ENCODE measurements at regions not wholly inside any gene's neighbourhood (a gene's known extent, or its start where the extent isn't known, plus 50 kb on each side); places are given as distances from the start of the nearest gene placed in this dataset.

DNA sequence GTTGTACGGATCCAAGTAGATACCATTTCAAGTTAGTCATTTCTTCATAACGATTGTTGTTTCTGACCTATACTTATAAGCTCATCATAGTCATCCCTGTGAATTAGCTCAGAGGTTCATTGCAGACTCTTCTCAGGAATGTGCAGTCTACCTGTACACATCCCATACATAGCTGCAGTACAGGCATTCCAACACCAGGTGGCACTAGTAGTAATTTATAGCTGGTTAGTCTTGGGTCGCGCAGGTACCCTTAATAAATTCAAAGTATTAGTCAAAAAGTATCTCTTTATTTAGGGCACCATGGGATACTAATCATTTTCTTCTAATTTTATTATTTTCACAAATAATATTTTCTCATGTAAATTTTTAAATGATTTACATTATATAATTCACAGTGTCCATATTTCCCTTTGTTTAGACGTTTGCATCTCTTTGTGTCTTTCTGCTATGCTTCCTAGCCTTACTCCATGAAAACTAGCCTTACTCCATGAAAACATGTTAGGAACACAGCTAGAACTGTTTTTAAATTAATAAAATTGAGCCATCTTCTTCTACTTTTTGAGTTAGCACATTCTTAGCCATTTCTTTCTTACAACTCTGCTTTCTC lies 128.6 kb upstream of the FAM83B start:
- DNase-seq (ENCODE audit: low read depth in 2 of 2): peak in 1 of 2 donors; percentile 4

DNA sequence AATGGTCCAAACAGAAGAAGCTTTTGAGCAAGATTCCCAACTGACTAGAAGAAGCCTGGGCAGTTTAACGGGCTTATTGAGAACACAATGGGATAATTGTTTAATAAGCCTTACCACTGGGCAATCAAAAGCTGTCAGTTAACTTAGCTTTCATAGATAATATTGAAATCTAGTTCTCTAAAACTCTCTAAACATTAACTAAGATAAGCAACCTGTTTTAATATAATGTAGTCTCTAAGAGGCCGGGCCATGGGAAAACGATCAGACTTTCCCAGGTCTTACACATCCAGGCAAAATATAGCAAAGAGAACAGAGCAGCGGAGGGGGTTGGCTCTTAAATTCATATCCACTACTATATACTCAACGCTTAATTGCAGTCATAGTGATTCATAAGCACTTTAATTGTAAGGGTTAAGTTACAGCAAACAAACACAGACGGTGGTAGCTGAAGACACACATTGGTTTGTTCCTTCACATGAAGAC lies 128.0 kb upstream of the FAM83B start:
- no peak for DNase-seq (ENCODE audit: low read depth in 2 of 2)

DNA sequence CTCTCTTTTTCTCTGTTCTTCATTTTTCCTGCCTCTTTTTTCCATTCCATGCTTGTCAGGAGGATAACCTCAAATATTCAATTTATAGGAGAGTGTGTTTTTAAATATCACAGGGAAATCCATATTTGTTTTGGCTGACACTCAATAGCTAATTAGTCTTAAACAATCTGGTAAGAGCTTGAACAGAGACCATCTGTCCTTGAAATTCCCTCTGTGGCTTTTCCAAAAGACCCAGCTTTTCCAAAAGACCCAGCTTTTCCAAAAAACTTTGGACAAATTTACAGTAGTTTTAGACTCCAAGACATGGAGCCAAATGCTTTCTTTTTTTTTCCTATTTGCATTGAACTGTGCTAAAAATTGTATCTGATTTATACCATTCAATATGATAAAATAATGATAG lies 127.4 kb upstream of the FAM83B start:
- DNase-seq (ENCODE audit: low read depth in 2 of 2): no peak

DNA sequence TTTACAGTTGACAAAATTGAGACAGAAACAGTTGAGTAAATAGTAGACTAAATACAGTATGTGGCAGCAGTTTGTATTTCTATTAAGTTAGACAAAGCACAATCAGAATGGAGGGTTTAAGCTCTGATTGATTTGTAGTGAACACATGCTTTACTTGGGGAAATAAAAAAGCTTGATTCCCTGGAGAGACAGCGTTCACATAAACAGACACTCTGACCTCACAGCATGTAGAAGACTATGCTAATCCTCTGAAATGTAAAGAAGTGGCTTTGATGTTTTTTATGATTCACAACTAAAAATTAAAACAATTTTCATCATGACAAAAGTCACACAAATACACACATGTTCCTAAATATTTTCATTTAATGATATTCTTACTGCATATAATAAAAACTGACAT lies 126.9 kb upstream of the FAM83B start:
- DNase-seq (ENCODE audit: low read depth in 2 of 2): no peak

DNA sequence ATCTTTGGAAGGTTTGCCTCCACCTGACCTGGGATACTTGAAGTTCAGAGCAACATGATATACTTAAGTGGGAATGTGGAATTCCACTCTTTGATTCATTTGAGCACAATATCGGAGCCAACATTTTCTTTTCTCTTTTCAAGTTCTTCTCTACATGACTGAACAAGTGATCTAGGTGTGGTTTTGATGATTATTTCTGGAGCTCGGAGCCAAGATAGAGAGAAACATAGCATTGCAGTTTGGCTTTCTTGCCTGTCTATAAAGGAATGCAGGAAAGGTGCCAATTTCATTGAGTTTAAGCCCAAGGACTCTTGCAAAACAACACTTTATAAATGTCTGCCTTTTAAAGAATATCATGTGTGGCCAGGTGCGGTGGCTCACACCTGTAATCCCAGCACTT lies 124.2 kb upstream of the FAM83B start:
- no peak for DNase-seq (ENCODE audit: low read depth in 2 of 2)

DNA sequence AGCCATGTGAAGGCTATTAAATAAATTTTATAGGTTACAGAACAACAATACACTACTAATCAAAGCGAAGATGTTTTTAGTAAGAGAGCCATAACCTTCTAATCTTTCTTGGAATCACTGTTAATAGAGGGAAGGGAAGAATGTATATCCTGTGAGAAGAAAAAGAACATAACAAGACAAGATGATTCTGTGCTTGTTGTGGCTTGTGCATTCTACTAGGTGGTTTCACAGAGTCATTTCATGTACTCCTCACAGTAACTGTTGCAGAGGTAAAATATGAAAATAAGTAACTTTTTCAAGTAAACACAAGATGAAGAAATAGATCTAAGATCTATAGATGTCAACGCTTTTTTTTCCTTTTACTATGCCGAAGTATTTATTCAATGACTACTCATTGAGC lies 116.9 kb upstream of the FAM83B start:
- no peak for DNase-seq (ENCODE audit: low read depth in 2 of 2)

- DNase-seq (ENCODE audit: low read depth in 2 of 2): no peak
These were observed 115.6 kb upstream of the FAM83B start for GRCh38 chr6:54730767-54731630.

DNA sequence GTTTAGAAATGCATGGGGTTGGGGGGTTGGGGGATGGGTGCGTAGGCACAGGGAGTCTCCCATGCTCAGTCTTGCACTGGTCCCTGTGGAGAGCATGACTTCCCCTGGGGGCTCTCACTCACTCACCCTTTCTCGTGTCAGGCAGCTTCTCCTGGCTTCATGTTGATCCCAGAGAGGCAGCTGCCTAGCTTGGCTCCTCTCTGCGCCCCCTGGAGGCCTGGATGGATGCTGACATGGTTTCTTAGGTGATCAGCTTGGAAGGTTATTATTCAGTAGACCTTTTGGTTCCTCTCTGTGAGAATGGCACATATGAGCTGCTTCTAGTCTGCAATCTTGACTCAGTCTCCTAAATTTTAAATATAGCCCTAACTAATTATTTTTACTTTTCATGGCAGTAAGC lies 109.3 kb upstream of the FAM83B start:
- no peak for DNase-seq (ENCODE audit: low read depth in 2 of 2)

DNA sequence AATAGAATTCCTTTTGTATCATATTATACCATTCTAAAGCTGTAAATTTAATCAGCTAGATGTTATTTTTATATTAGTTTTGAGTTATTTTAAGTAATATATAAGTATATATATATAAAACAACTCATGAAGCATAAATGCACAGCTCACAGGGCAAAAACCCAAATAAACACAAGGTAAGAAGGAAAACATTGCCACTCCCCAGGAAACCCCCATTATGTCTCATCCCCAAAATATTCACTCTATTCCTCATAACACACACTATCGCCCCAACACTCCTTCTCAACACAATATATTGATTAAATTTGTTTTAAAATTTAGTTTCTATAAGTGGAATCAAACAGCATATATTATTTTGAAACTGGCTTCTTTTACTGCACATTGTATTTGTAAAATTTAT lies 98.6 kb upstream of the FAM83B start:
- DNase-seq (ENCODE audit: low read depth in 2 of 2): no peak

GRCh38 chr6:54754406-54754805 lies 92.2 kb upstream of the FAM83B start:
- no peak for DNase-seq (ENCODE audit: low read depth in 2 of 2)

GRCh38 chr6:54758340-54758739 lies 88.2 kb upstream of the FAM83B start:
- no peak for DNase-seq (ENCODE audit: low read depth in 2 of 2)

DNA sequence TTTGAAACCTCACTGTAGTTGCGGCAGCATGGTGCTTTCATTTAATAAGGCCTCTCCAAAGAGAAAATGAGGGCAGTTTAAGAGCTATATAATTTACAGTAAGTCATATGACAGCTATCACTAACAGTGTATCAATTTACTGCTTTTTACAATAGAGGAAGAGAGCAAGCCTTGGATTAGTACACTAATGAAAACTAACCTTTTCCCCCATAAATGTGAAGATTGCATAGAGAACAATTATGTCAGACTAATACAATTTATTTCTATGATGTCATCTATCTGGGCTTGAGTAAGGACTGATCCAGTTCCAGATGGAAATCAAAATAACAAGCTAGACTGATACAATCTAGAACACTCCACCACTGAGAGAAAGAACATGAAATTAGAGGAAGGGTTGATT lies 78.1 kb upstream of the FAM83B start:
- no peak for DNase-seq (ENCODE audit: low read depth in 2 of 2)

- no peak for DNase-seq (ENCODE audit: low read depth in 2 of 2)
These were observed 76.2 kb upstream of the FAM83B start for GRCh38 chr6:54770328-54770727.

GRCh38 chr6:54771968-54772367 lies 74.6 kb upstream of the FAM83B start:
- DNase-seq (ENCODE audit: low read depth in 2 of 2): no peak

- DNase-seq (ENCODE audit: low read depth in 2 of 2): no peak
These were observed 74.0 kb upstream of the FAM83B start for GRCh38 chr6:54772610-54773009.

DNA sequence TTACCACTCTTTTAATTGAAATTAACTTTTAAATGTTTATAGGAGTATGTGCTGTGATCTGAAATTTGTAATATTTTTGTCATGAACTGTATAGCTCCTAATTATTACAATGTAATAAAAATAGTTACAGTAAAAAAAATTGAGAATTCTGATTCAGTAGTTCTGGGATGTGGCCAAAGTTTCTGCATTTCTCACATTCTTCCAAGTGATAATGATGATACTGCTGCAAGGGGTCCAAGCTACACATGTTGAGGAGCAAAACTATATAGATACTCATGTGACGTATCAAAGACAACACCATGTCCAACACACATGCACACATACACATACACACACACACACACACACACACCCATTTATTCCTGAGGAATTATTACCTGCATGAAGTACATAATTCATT lies 71.0 kb upstream of the FAM83B start:
- DNase-seq (ENCODE audit: low read depth in 2 of 2): no peak

DNA sequence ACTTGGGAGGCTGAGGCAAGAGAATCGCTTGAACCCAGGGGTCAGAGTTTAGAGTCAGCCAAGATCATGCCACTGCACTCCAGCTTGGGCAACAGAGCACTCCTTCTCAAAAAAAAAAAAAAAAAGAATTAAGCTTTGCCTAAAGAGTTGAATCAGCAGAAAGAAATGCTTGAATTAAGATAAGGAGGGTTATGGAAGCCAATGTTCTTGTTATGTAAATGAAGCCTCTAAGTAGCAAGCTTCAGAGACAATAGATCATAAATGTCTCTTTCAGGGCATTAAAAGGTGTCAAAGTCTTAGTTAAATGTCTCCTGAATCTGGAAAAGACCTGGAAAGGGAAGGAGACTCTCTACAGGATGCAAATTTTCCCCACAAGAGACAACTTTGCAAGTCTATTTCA lies 69.7 kb upstream of the FAM83B start:
- DNase-seq (ENCODE audit: low read depth in 2 of 2): no peak

GRCh38 chr6:54778731-54779130 lies 67.8 kb upstream of the FAM83B start:
- DNase-seq (ENCODE audit: low read depth in 2 of 2): no peak

- no peak for DNase-seq (ENCODE audit: low read depth in 2 of 2)
These were observed 62.6 kb upstream of the FAM83B start for GRCh38 chr6:54784011-54784410.

DNA sequence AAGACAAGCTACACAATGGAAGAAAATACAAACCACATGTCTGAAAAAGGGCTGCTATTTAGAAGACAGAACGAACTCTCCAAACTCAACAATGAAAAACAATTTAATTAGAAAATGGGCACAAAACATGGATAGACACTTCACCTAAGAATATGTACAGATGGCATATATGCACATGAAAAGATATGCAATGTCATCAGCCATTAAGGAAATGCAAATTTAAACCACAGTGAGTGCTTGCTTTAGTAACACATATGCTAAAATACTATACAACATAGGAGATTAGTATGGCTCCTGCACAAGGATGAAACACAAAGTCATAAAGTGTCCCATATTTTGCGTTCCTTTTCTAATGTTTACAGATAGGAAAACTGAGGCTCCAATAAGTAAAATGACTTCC lies 60.4 kb upstream of the FAM83B start:
- no peak for DNase-seq (ENCODE audit: low read depth in 2 of 2)

DNA sequence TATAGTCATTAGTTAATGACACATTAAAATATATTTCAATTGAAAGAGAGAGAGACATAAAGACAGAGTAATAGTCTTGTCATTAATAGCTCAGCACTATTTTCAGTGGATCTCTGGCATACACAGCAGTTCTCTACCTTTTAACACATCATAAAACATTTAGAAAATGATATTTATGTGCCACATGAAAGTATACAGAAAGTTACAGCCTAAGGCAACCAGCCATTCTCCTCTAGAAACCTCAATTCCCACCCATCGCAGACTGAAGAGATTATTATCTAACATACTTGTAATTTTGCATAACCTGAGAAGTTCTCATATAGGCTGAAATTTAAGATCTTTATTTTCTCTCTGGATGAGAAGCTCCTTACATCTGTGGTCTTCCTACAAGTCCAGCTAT lies 58.7 kb upstream of the FAM83B start:
- no peak for DNase-seq (ENCODE audit: low read depth in 2 of 2)
